OCI-LY3 (cell line): ENCODE measurements at regions not wholly inside any gene's neighbourhood (a gene's known extent, or its start where the extent isn't known, plus 50 kb on each side); places are given as distances from the start of the nearest gene placed in this dataset.

Experiments used
- H2AFZ ChIP-seq: fragments of 200-600, 300-600 bp; shearing (Covaris generic); 2 replicates; pipeline ENCODE4 v1.6.0; 2014; ENCODE audit warnings: antibody characterized with exemption, low read depth, low read length
- H3K27ac ChIP-seq: fragments of 200-600, 300-600 bp; sonication (generic); 2 replicates; pipeline ENCODE4 v1.5.1; 2014; ENCODE audit warnings: mild to moderate bottlenecking, low read length, moderate library complexity, mixed read lengths
- H3K27me3 ChIP-seq: fragments of 200-600, 300-600 bp; sonication (generic); 2 replicates; pipeline ENCODE4 v1.6.1; 2014; ENCODE audit warnings: low read depth, low read length, mixed read lengths
- H3K36me3 ChIP-seq: fragments of 200-600, 300-600 bp; sonication (generic); replicated peaks from 2 replicates; pipeline ENCODE3; 2014; ENCODE audit warnings: low read depth, low read length, mixed read lengths
- H3K4me1 ChIP-seq: fragments of 300-600, 200-600 bp; sonication (generic); 2 replicates; pipeline ENCODE4 v1.6.1; 2014; ENCODE audit warnings: low read length, mixed read lengths
- H3K4me2 ChIP-seq: fragments of 200-600, 300-600 bp; sonication (generic); 2 replicates; pipeline ENCODE4 v1.6.1; 2014; ENCODE audit warnings: low read length, mixed read lengths
- H3K4me3 ChIP-seq: fragments of 300-600, 200-600 bp; sonication (generic); 2 replicates; pipeline ENCODE4 v1.5.1; 2014; ENCODE audit warnings: antibody characterized with exemption, mild to moderate bottlenecking, low read length, moderate library complexity
- H3K79me2 ChIP-seq: fragments of 300-600, 200-600 bp; shearing (Covaris generic); 2 replicates; pipeline ENCODE4 v1.6.1; 2014; ENCODE audit warnings: mild to moderate bottlenecking, low read length, mixed read lengths
- H3K9ac ChIP-seq: fragments of 300-600, 200-600 bp; shearing (Covaris generic); 2 replicates; pipeline ENCODE4 v1.6.0; 2014; ENCODE audit warnings: mild to moderate bottlenecking, low read length, moderate library complexity
- H3K9me3 ChIP-seq: fragments of 200-600, 300-600 bp; shearing (Covaris generic); 2 replicates; pipeline ENCODE4 v1.6.1; 2014; ENCODE audit warnings: low read length, mixed read lengths; ENCODE audit not compliant: insufficient read depth
- H4K20me1 ChIP-seq: fragments of 200-600, 300-600 bp; sonication (generic); 2 replicates; pipeline ENCODE4 v1.6.1; 2016; ENCODE audit warnings: low read length, mixed read lengths; ENCODE audit not compliant: insufficient read depth
- CTCF ChIP-seq: fragments of 200-600, 300-600 bp; sonication (generic); IDR thresholded peaks from 2 replicates; pipeline ENCODE4 v1.5.1; 2014; ENCODE audit warnings: antibody characterized with exemption, low read length, low read depth
- EZH2phosphoT487 ChIP-seq: fragments of 200-600 bp; shearing (Covaris generic); IDR thresholded peaks from 2 replicates; pipeline ENCODE4 v1.6.1; 2018; ENCODE audit warnings: antibody characterized with exemption, mixed run types, low read depth

- Histone ChIP-seq H3K9ac (no peak overlapping the region), H2AFZ (no peak overlapping the region), H3K4me3 (no peak overlapping the region), H3K27me3 (no peaks in the 10 kb centered on the region; the same call in 1 of the 2 replicates), H3K4me1 (no peaks in the 10 kb centered on the region), H3K4me2 (no peak overlapping the region), H3K79me2 (no peaks in the 10 kb centered on the region), H3K36me3 (peaks cover 8% of the 10 kb centered on the region), H4K20me1 (no peaks in the 10 kb centered on the region), H3K27ac (no peak overlapping the region), H3K9me3 (peaks cover 12% of the 10 kb centered on the region)
- no peak for TF ChIP-seq EZH2phosphoT487
- no peak for TF ChIP-seq CTCF
Measured at GRCh38 chr6:43943099-43943766, 173.2 kb downstream of the VEGFA start.

- Histone ChIP-seq H3K9ac (no peak overlapping the region), H3K27me3 (no peaks in the 10 kb centered on the region; the same call in 1 of the 2 replicates), H3K79me2 (no peaks in the 10 kb centered on the region), H3K27ac (no peak overlapping the region), H3K4me2 (no peak overlapping the region), H3K4me1 (no peaks in the 10 kb centered on the region), H3K9me3 (peaks cover 12% of the 10 kb centered on the region), H2AFZ (no peak overlapping the region), H3K4me3 (no peak overlapping the region), H3K36me3 (peaks cover 8% of the 10 kb centered on the region), H4K20me1 (no peaks in the 10 kb centered on the region)
- TF ChIP-seq CTCF (no peak), EZH2phosphoT487 (no peak)
Measured at GRCh38 chr6:43942616-43943015, 172.6 kb downstream of the VEGFA start.

GRCh38 chr6:43942011-43942442 lies 172.0 kb downstream of the VEGFA start:
- Histone ChIP-seq H3K4me3 (no peak overlapping the region), H3K9ac (no peak overlapping the region), H3K4me1 (no peaks in the 10 kb centered on the region), H3K9me3 (peaks cover 12% of the 10 kb centered on the region), H4K20me1 (no peaks in the 10 kb centered on the region), H3K27me3 (no peaks in the 10 kb centered on the region; the same call in 1 of the 2 replicates), H3K36me3 (peaks cover 8% of the 10 kb centered on the region), H3K27ac (no peak overlapping the region), H2AFZ (no peak overlapping the region), H3K79me2 (no peaks in the 10 kb centered on the region), H3K4me2 (no peak overlapping the region)
- TF ChIP-seq CTCF (no peak), EZH2phosphoT487 (no peak)

GRCh38 chr6:43941174-43941573 lies 171.2 kb downstream of the VEGFA start:
- peaks cover 12% of the 10 kb centered on the region for H3K9me3 ChIP-seq
- H3K9ac ChIP-seq, result no peak overlapping the region
- H3K79me2 ChIP-seq, result no peaks in the 10 kb centered on the region
- no peak overlapping the region for H3K4me2 ChIP-seq
- no peak overlapping the region for H3K4me3 ChIP-seq
- H3K27ac ChIP-seq, result no peak overlapping the region
- H2AFZ ChIP-seq, result no peak overlapping the region
- no peaks in the 10 kb centered on the region for H4K20me1 ChIP-seq
- H3K4me1 ChIP-seq, result no peaks in the 10 kb centered on the region
- TF ChIP-seq CTCF (no peak), EZH2phosphoT487 (no peak)
- peaks cover 8% of the 10 kb centered on the region for H3K36me3 ChIP-seq
- no peaks in the 10 kb centered on the region; the same call in 1 of the 2 replicates for H3K27me3 ChIP-seq
